ENCODE measurements at regions not wholly inside any gene's neighbourhood (a gene's known extent, or its start where the extent isn't known, plus 50 kb on each side); places are given as distances from the start of the nearest gene placed in this dataset.

GRCh38 chr2:180840641-180841040, 139.8 kb upstream of the UBE2E3 start:
- in situ Hi-C loops (cut with MboI; ENCODE audit: low sequenced_read_pairs) (no loop called here), dilution Hi-C loops (cut with HindIII; ENCODE audit: low sequenced_read_pairs, unreplicated experiment) (no loop called here), intact Hi-C loops (cut with micrococcal nuclease) (no loop called here)
- ATAC-seq (ENCODE audit: low read depth) (no peak), DNase-seq (no peak)
- Histone ChIP-seq H2AK5ac (ENCODE audit: low read depth, low read length) (no peak overlapping the region), H3K36me3 (ENCODE audit: control insufficient read depth, insufficient read depth, low read length) (no peaks in the 10 kb centered on the region), H3K9ac (ENCODE audit: low read depth, low read length) (no peak overlapping the region), H3K23ac (ENCODE audit: low read depth, low read length) (no peak overlapping the region), H4K8ac (ENCODE audit: low read depth in 2 of 2, low read length in 2 of 2) (no peak overlapping the region), H3K14ac (replicated peaks; ENCODE audit: low read depth, low read length) (no peak overlapping the region), H3K4me2 (ENCODE audit: low read depth, low read length) (no peak overlapping the region), H2BK20ac (ENCODE audit: low read depth, low read length) (no peak overlapping the region), H3K56ac (ENCODE audit: extremely low read depth, insufficient read depth, low read length) (no peak overlapping the region), H3K4me1 (ENCODE audit: control insufficient read depth, insufficient read depth, low read length) (no peaks in the 10 kb centered on the region), H4K5ac (ENCODE audit: low read depth, low read length) (no peak overlapping the region), H3K79me1 (ENCODE audit: low read depth in 1 of 2, low read length in 2 of 2) (no peaks in the 10 kb centered on the region), H4K20me1 (ENCODE audit: insufficient read depth, low read length) (no peaks in the 10 kb centered on the region), H2BK15ac (ENCODE audit: low read depth, low read length) (no peak overlapping the region), H2BK120ac (ENCODE audit: low read depth, low read length) (no peak overlapping the region), H3K4me3 (ENCODE audit: insufficient read depth, low read depth, low read length) (no peak overlapping the region), H2AFZ (replicated peaks; ENCODE audit: low read length, poor library complexity) (no peak overlapping the region), H3K9me3 (ENCODE audit: control insufficient read depth, insufficient read depth, low read length) (no peaks in the 10 kb centered on the region), H3K27ac (ENCODE audit: insufficient read depth, low read length) (no peak overlapping the region), H3K4ac (ENCODE audit: low read depth, low read length) (no peak overlapping the region), H3K27me3 (ENCODE audit: control insufficient read depth, insufficient read depth, low read length) (no peaks in the 10 kb centered on the region), H3K9me1 (ENCODE audit: insufficient read depth, low read length) (no peaks in the 10 kb centered on the region), H2AK9ac (replicated peaks; ENCODE audit: low read depth, low read length, poor library complexity) (no peak overlapping the region), H2BK5ac (ENCODE audit: low read depth, low read length, poor library complexity, severe bottlenecking) (no peak overlapping the region), H4K91ac (ENCODE audit: insufficient read depth, low read depth, low read length) (no peak overlapping the region), H3K18ac (ENCODE audit: low read depth, low read length) (no peak overlapping the region)
- BruUV-seq (replicated peaks): no TSS peak
- TF ChIP-seq MAZ (IDR thresholded peaks at IDR 0.05; ENCODE audit: borderline replicate concordance, low read depth, low read length): no peak
- WGBS, 2 experiments (ENCODE audit: extremely low coverage in 2 of 2, insufficient read length in 1 of 2): 100% methylated on average over 4 of the region's 9 CpGs; no CpG with 5 or more reads in 1 of the 2 experiments
- CTCF ChIA-PET: no interaction called here
- POLR2A ChIA-PET (ENCODE audit: unreplicated experiment): no interaction called here
